Eye (tissue), 1 donor: ENCODE measurements at regions not wholly inside any gene's neighbourhood (a gene's known extent, or its start where the extent isn't known, plus 50 kb on each side); places are given as distances from the start of the nearest gene placed in this dataset.
"Not testable (repeated sequence)": the region's sequence is repeated elsewhere in the genome, so short reads cannot be mapped to it uniquely, and the experiment has no call there.

ENCODE experiments used
- DNase-seq: peaks from one replicate; pipeline ENCODE4 v3.0.0-alpha.2; 2015

- no peak for DNase-seq
Measured at GRCh38 chr6:139886396-139886795, 511.9 kb upstream of the CITED2 start.

- DNase-seq = no peak
Measured at GRCh38 chr6:139885909-139886308, 511.5 kb upstream of the CITED2 start.

GRCh38 chr6:139883776-139884175 lies 509.3 kb upstream of the CITED2 start:
- no peak for DNase-seq

DNA sequence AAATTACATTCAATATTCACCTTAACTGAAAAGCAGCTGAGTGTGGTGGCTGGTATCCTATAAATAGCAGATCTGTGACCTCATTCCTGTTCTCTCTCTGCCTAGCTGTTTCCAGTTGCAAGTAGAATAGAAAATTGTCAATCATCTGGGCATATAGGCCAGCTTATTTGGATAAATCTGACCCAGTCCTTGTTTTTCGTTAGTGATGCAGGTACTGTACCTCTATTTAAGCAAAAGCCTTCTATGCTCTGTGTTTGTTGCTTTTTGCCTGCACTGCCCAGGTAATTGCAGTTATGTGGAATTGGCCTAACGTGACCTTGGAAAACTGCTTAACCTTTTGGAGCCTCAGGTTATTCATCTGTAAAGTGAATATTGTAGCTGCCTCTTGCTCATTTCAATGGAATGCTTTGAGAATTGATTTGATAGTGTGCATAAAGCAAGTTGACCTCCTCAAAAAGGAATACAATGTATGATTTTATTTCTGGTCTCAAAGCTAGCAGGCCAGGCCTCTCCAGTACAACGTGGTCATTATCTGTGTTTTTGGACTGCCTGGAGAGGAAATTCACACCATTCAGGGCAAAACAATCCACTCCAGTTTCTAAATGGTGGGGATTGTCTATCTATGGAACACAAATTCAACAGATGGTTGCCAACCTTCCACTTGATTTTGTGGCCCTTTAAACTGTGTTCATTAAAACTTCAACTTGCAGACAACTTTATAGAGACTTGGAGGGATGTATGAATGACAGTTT lies 508.7 kb upstream of the CITED2 start:
- peak; percentile 65 for DNase-seq

GRCh38 chr6:139882234-139882633 lies 507.8 kb upstream of the CITED2 start:
- peak; percentile 54 for DNase-seq

DNA sequence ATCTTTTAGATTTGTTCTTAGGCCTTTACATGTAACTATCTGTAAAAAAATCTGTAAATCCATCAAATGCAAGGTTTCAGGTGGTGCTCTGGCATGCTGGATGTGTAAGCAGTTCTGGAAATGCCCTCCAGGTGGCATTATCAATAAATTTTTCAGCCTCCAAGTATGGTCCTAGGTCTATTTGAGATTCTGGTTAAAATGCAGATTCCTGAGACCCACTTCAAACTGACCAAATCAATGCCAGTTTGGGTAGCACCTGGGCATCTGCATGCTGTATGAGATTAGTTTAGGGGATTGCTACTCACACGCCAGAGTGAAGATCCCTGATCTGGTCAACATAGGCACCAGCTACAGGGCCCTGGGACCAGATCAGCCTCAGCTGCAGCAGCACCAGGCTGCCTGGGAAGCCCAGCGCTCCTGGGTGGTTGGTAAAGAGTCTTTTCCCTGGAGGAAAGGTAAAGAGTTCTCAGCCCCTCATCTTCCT lies 507.3 kb upstream of the CITED2 start:
- peak; percentile 80 for DNase-seq

DNA sequence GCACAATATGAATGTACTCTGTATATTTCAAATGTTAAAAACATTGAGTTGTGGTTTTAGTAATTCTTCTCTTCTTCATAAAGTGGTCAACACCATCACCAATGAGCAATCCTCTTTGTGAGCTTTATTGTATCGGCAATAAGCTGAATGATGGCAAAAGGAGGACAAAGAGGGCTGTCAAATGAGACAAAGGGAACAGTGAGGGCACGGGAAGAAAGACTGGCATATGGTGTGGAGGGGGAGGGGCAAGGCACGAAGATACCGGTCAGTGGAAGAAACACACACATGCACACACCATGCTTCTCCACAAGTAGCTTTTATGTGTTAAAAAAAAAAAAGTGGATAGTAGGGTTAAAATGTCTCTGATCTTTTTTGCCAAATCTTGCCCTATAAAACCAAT lies 506.8 kb upstream of the CITED2 start:
- peak; percentile 88 for DNase-seq

DNA sequence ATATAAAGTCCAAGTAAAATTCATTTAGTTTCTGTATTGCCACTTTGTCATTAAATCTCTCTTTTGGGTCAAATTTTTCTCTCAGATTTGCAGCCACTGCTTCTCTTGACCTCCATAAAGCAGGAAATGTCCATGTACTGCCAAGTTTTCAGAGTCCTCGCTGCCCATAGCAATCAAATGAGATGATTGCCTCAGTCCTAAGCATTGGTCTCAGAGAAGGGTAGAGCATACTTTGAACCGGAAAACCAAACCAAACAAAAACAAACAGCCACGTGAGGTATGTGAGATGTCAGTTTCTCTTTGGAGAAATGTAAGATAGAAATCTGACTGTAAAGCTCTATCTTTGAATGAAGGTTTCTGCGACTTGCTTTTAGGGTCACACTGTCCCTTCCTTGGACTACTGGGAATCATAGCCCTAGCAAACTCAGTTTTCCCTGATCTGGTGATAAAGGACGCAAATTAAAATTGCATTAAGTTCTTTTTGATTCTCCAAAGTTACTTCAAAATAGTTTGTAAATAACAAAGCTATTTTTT lies 505.4 kb upstream of the CITED2 start:
- no peak for DNase-seq

- DNase-seq = not testable (repeated sequence)
Measured at GRCh38 chr6:139879241-139879640, 504.8 kb upstream of the CITED2 start.

GRCh38 chr6:139877828-139878405 lies 503.5 kb upstream of the CITED2 start:
- no peak for DNase-seq

GRCh38 chr6:139872665-139873064 lies 498.2 kb upstream of the CITED2 start:
- DNase-seq = no peak

DNA sequence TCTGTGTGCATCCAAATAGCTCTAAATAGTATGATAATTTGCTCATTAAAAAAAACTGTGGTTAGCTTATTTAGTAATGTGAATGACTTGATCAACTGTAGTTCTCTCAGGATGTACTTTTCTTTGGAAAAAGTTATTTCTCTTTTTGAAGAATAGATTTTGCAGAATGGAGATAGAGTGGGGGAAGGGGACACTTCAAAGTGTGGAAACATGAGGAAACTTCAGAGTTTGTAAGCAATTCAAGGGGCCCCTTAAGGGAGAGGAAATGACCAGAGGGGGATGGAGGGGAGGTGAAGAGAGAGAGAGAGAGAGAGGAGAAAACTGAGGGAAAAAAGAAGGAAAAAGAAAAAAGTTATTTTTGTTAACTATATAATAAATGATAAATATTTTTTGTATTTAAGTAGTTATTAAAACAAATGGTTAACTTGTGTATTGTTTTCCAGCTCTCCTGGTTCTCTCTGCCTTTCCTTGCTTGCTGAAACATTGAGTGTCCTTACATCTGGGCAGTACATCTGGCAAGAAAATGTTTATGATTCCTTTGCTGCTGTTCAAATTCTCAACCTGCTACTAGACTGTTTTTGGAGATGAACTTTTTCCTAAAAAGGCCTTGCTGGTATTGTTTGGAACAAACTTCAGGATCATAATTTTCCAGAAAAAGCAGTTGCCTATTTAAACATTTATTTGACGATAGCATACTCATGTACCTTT lies 497.5 kb upstream of the CITED2 start:
- DNase-seq = no peak

GRCh38 chr6:139871165-139871710 lies 496.8 kb upstream of the CITED2 start:
- DNase-seq = no peak

- no peak for DNase-seq
Measured at GRCh38 chr6:139868576-139868975, 494.1 kb upstream of the CITED2 start.

GRCh38 chr6:139863964-139864363 lies 489.5 kb upstream of the CITED2 start:
- DNase-seq = no peak

DNA sequence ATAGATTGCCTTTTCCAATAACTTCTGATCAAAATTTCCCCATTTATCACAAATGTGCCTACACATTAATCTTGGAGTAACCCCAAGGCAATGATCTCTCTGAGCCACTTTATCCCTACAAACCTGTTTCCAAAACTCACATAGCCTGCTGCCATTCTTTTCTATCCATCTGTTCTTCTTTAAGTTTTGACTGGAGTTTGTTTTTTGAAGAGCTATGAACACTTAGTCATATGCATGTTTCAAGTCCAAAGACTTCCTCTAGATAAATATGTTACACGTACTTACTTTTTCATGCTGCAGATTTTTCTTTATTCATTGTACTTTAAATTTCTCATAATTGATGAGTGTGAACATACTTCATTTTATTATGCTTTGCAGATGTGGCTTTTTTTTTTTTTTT lies 488.9 kb upstream of the CITED2 start:
- DNase-seq = no peak

DNA sequence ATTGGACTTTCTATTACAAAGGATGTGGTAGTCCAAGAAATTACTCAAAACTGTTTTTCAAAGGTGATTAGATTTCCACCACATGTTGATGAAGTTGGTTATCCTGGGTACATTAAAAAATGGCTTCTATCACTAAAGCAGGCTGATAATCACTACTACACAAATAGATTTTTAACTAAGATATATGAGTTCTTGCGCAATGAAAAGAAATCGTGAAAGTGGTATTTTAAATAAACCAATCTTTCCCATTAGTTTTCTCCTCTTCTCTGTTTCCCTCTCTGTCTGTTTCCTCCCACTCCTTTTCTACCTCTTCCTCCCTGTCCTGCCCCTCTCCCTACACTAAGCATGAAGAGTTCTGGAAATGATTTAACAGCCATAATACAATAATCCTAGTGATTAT lies 487.9 kb upstream of the CITED2 start:
- no peak for DNase-seq

DNA sequence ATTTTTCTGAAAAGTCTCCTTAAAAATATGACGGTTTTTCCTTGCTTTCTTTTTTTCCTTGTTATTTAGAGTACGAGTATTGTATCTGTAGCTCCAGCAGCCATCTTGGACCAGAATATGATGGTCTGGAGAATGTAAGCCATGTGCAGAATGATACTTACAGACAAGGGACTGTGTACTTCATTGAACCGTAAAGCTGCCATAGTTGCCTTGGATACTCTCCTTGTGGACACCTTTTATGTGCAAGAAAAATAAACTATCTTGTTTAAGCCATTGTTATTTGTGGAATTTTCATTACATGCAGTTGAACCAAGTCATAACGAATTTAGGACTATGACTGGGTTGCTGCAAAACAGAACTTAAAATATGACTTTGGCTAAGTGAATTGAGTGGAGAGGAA lies 485.8 kb upstream of the CITED2 start:
- DNase-seq = no peak

DNA sequence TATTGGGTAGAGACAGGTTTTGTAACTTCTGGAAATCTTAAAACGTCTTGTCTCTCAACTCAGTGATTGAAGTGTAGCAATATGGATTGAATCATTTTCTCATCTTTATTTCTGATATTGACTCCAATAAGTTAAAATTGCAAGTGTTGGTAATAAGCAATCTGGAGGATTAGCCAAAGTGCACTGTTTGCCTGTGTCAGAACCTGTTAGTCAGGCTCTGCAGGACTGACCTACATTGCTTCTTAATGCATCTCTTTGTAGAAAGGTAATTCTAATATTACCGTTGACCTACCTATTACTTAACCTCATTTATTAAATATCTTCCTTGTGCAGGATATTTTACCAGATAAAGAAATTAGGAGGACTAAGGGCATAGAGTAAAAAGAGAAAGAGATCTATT lies 484.0 kb upstream of the CITED2 start:
- peak; percentile 75 for DNase-seq

DNA sequence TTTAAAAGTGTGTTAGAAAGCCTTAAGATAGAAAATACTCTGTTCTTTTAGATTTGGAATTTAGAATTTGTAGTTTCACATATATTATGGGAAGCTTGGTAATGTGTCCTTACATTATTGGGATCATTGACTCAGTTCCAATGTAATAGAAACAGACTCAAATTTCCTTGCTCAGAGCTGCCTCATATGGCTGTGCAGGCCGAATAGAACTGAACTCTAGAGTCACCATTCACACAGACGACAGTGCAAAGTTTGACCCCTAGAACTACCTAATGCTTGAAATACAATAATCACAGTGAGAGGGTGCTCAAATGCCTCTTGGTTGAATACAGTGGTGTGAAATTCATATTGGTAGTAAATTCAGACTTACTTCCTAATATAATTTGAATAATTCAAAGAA lies 482.7 kb upstream of the CITED2 start:
- DNase-seq = no peak

GRCh38 chr6:139856562-139856961 lies 482.1 kb upstream of the CITED2 start:
- DNase-seq = no peak

GRCh38 chr6:139855671-139856311 lies 481.3 kb upstream of the CITED2 start:
- DNase-seq = peak; percentile 45
